ENCODE measurements at regions not wholly inside any gene's neighbourhood (a gene's known extent, or its start where the extent isn't known, plus 50 kb on each side); places are given as distances from the start of the nearest gene placed in this dataset.

GRCh38 chr10:58019863-58020537, 247.7 kb downstream of the IPMK start:
- no peak for DNase-seq
- Mint-ChIP-seq H3K27me3 (no peaks in the 10 kb centered on the region), H3K4me3 (no peak overlapping the region), H3K9me3 (peaks cover 0 to 35% (median 9%) of the 10 kb centered on the region in 7 donors), H3K36me3 (no peaks in the 10 kb centered on the region), H3K4me1 (no peaks in the 10 kb centered on the region), H3K27ac (no peak overlapping the region)
- ATAC-seq (ENCODE audit: low read depth in 2 of 2): no peak

DNA sequence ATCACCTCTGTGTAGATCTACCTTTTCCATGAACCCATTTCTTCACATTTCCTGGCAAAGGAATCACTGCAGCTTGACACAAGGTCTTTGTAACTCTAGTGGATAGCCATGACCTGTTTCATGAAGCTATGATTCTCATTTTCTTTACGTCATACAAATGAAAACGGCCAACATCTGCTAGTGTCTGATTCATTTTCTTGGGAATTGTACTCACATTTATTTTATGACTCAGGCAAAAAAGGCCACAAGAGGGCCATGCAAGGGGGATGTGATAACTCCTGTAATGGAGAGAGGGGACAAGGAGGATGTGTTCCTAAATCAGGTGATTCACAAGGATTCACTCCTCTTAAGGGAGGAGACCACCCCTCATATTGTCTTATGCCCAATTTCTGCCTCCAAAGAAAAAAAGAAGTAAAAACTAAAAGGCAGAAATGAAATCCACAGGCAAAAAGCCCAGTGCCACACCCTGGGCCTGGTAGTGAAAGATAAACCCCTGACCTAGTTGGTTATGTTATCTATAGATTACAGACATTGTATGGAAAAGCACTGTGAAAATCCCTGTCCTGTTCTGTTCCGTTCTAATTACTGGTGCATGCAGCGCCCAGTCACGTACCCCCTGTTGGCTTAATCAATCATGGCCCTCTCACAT, 249.9 kb downstream of the IPMK start:
- H3K27me3 Mint-ChIP-seq: no peaks in the 10 kb centered on the region
- ATAC-seq (ENCODE audit: low read depth in 2 of 2): no peak
- no peaks in the 10 kb centered on the region for H3K4me1 Mint-ChIP-seq
- H3K4me3 Mint-ChIP-seq: no peak overlapping the region
- peaks cover 0 to 33% (median 9%) of the 10 kb centered on the region in 7 donors for H3K9me3 Mint-ChIP-seq
- DNase-seq: no peak
- H3K36me3 Mint-ChIP-seq: no peaks in the 10 kb centered on the region
- H3K27ac Mint-ChIP-seq: no peak overlapping the region

DNA sequence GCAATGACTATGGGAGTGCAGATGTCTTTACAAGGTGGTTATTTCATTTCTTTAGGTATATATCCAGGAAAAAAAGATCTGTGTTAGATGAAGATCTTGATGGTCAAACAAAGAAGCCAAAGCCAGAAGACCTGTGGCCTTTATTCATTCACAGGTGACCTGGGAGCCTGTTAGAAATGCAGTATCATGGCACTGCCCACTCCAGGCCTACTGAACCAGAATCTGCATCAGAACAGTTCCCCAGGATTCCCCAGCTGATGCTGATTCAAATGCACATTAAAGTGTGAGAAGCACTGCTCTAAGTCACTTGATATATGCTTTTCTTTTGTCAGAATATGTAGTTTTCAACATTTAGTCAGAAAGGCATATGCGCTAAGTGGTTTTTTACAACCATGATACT, 251.1 kb downstream of the IPMK start:
- Mint-ChIP-seq H3K4me1 (no peaks in the 10 kb centered on the region), H3K4me3 (no peak overlapping the region), H3K27me3 (no peaks in the 10 kb centered on the region), H3K9me3 (peaks cover 0 to 21% (median 4%) of the 10 kb centered on the region in 7 donors), H3K36me3 (no peaks in the 10 kb centered on the region), H3K27ac (no peak overlapping the region)
- ATAC-seq (ENCODE audit: low read depth in 2 of 2) (no peak), DNase-seq (no peak)

DNA sequence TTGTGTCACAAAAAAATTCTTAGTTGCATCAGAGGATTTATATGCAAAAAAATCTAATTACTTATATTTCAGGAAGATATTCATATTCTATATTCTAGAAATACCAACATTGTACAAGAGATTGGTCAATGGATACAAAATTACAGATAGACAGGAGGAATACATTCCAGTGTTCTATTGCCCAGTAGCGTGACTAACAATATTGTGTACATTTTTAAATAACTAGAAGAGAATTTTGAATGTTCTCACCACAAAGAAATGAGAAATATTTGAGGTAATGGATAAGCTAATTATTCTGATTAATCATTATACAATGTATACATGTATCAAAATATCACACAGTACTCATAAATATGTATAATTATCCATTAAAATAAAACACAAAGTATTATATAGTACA, 253.3 kb downstream of the IPMK start:
- Mint-ChIP-seq H3K36me3 (no peaks in the 10 kb centered on the region), H3K27me3 (no peaks in the 10 kb centered on the region), H3K9me3 (peaks cover 0 to 3% (median 2%) of the 10 kb centered on the region in 7 donors), H3K4me3 (no peak overlapping the region), H3K27ac (no peak overlapping the region), H3K4me1 (no peaks in the 10 kb centered on the region)
- ATAC-seq (ENCODE audit: low read depth in 2 of 2): no peak
- no peak for DNase-seq

DNA sequence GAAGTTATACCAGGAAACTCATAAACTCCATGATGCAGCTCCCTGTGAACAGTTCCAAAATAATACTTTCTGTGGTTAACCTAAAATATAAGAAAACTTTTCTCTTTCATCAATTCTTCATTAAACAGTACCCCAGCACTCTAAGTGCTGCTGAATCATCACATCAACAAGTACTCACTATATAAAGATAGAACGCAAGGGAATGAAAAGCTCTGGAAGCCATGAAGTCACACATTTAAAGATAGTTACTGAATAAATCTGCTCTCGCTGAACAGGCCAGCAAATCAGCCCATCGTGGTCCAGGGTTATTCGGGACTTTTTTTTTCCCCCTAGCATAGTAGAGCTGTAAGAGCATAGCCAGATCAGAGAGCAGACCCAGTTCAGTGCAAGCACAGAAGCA, 254.3 kb downstream of the IPMK start:
- H3K27ac Mint-ChIP-seq: no peak overlapping the region
- no peaks in the 10 kb centered on the region for H3K4me1 Mint-ChIP-seq
- DNase-seq (no peak), ATAC-seq (ENCODE audit: low read depth in 2 of 2) (no peak)
- no peak overlapping the region for H3K4me3 Mint-ChIP-seq
- no peaks in the 10 kb centered on the region for H3K36me3 Mint-ChIP-seq
- peaks cover 0 to 2% (median 0%) of the 10 kb centered on the region in 7 donors for H3K9me3 Mint-ChIP-seq
- no peaks in the 10 kb centered on the region for H3K27me3 Mint-ChIP-seq

DNA sequence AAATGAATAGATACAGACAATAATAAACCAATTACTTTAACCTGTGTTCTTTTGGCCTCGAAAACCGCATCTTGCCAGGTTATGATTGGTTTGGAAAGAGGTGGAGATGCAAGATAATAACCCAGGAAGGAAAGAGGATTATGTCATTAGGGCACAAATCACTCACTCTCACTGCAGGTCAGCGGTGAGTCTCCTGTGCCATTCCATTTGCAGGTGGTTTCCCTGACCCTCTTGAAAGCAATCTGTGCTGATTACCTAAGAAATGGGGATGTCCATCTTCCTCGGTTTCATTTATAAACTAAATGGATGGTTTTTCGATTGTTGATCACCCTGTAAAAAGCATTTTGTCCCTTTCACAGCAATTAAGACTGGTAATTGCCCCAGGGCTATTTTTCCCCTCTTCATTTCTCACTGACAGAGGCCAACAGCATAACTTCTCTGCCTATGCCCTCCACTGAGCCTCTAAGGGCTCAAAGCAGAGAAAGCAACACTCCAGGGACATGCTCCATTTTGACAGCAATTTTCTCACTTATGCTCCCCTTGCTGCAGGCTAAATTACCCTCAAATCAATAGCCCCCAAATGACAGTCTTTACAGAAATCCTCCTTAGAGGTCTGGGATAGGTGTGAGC, 257.5 kb downstream of the IPMK start:
- Mint-ChIP-seq H3K27ac (no peak overlapping the region), H3K27me3 (no peaks in the 10 kb centered on the region), H3K36me3 (no peaks in the 10 kb centered on the region), H3K4me1 (no peaks in the 10 kb centered on the region), H3K4me3 (no peak overlapping the region), H3K9me3 (peaks cover 0 to 1% (median 0%) of the 10 kb centered on the region in 7 donors)
- DNase-seq (no peak), ATAC-seq (ENCODE audit: low read depth in 2 of 2) (no peak)

- no peak for ATAC-seq (ENCODE audit: low read depth in 2 of 2)
- H3K27ac Mint-ChIP-seq: no peak overlapping the region
- no peaks in the 10 kb centered on the region for H3K36me3 Mint-ChIP-seq
- H3K27me3 Mint-ChIP-seq: no peaks in the 10 kb centered on the region
- no peak for DNase-seq
- H3K9me3 Mint-ChIP-seq: peaks cover 0 to 4% (median 0%) of the 10 kb centered on the region in 7 donors
- H3K4me1 Mint-ChIP-seq: no peaks in the 10 kb centered on the region
- no peak overlapping the region for H3K4me3 Mint-ChIP-seq
These were observed 263.7 kb downstream of the IPMK start for GRCh38 chr10:58003945-58004344.

DNA sequence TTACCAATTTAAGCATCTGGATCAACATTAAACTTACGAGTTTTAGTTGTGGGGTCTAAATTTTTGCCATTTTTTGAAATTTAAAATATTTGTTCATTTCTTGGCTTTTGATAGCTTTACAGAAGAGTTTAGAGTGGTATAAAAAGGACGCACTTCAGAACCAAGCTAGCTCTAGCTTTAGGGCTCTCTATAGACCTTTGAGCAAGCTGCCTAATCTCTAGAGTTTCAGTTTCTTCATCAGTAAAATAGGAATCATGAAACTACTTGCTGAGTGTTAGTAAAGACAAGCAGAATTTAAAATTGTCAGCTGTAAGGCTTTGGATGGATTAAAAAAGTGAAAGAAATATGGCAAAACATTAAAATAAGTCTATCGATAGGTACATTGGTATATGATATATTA, 266.5 kb downstream of the IPMK start:
- no peaks in the 10 kb centered on the region for H3K27me3 Mint-ChIP-seq
- H3K4me3 Mint-ChIP-seq: no peak overlapping the region
- peaks cover 0 to 8% (median 0%) of the 10 kb centered on the region in 7 donors for H3K9me3 Mint-ChIP-seq
- H3K36me3 Mint-ChIP-seq: no peaks in the 10 kb centered on the region
- ATAC-seq (ENCODE audit: low read depth in 2 of 2): no peak
- H3K4me1 Mint-ChIP-seq: no peaks in the 10 kb centered on the region
- no peak for DNase-seq
- no peak overlapping the region for H3K27ac Mint-ChIP-seq

- Mint-ChIP-seq H3K4me1 (no peaks in the 10 kb centered on the region), H3K9me3 (peaks cover 0 to 4% (median 0%) of the 10 kb centered on the region in 7 donors), H3K27ac (no peak overlapping the region), H3K4me3 (no peak overlapping the region), H3K27me3 (no peaks in the 10 kb centered on the region), H3K36me3 (no peaks in the 10 kb centered on the region)
- ATAC-seq (ENCODE audit: low read depth in 2 of 2): no peak
- DNase-seq: no peak
These were observed 271.2 kb downstream of the IPMK start for GRCh38 chr10:57996536-57996935.

DNA sequence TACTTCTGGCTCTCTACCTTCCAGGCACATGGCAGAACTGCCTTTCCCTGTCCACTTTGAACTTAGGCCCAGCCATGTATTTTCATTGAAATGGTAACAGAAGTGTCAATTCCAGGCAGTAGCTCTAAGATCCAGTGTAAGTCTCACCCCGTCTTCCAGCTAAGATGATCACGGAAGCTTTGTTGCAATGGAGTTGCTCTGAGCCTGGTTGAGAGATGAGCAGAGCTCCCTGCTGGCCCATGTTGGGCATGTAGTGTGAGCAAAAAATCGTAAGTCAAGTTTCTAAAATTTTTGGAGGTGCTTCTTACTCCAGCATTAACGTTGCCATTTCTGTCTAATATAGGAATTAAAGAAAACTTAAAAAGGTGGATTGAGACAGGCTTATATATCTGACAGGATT, 274.4 kb downstream of the IPMK start:
- DNase-seq (no peak), ATAC-seq (ENCODE audit: low read depth in 2 of 2) (no peak)
- H3K4me3 Mint-ChIP-seq: no peak overlapping the region
- peaks cover 0 to 4% (median 0%) of the 10 kb centered on the region in 7 donors for H3K9me3 Mint-ChIP-seq
- H3K4me1 Mint-ChIP-seq: no peaks in the 10 kb centered on the region
- H3K27ac Mint-ChIP-seq: no peak overlapping the region
- H3K27me3 Mint-ChIP-seq: no peaks in the 10 kb centered on the region
- no peaks in the 10 kb centered on the region for H3K36me3 Mint-ChIP-seq

GRCh38 chr10:57992321-57993077, 275.2 kb downstream of the IPMK start:
- H3K4me3 Mint-ChIP-seq: no peak overlapping the region
- H3K27ac Mint-ChIP-seq: no peak overlapping the region
- ATAC-seq (ENCODE audit: low read depth in 2 of 2) (no peak), DNase-seq (no peak)
- peaks cover 0 to 4% (median 0%) of the 10 kb centered on the region in 7 donors for H3K9me3 Mint-ChIP-seq
- H3K27me3 Mint-ChIP-seq: no peaks in the 10 kb centered on the region
- no peaks in the 10 kb centered on the region for H3K36me3 Mint-ChIP-seq
- H3K4me1 Mint-ChIP-seq: no peaks in the 10 kb centered on the region

DNA sequence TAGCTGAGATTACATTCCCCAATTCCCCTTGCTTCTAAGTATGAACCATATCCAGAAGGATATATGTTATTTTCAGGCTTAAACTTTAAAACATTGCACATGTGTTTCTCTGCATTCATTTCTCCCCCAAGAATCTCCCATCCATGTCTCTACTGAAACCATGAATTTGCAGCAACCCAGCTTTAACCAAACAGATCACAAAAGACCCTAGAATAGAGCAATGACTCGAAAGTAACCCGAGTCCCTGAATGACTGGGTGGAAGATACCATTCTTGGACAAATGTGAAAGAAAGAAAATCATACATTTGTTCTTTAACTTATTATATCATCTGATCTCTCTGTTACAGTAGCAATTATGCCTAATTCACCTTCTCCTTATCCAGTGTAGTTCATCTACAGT, 278.7 kb downstream of the IPMK start:
- DNase-seq (no peak), ATAC-seq (ENCODE audit: low read depth in 2 of 2) (no peak)
- Mint-ChIP-seq H3K9me3 (peaks cover 0 to 1% (median 0%) of the 10 kb centered on the region in 7 donors), H3K27me3 (no peaks in the 10 kb centered on the region), H3K36me3 (no peaks in the 10 kb centered on the region), H3K4me1 (no peaks in the 10 kb centered on the region), H3K27ac (no peak overlapping the region), H3K4me3 (no peak overlapping the region)

- Mint-ChIP-seq H3K27ac (no peak overlapping the region), H3K4me1 (no peaks in the 10 kb centered on the region), H3K36me3 (no peaks in the 10 kb centered on the region), H3K9me3 (peaks cover 0 to 3% (median 0%) of the 10 kb centered on the region in 7 donors), H3K27me3 (no peaks in the 10 kb centered on the region), H3K4me3 (no peak overlapping the region)
- DNase-seq: no peak
- ATAC-seq (ENCODE audit: low read depth in 2 of 2): no peak
These were observed 280.5 kb downstream of the IPMK start for GRCh38 chr10:57987055-57987721.

Measured in naive B cell (primary cell).